ENCODE measurements at regions not wholly inside any gene's neighbourhood (a gene's known extent, or its start where the extent isn't known, plus 50 kb on each side); places are given as distances from the start of the nearest gene placed in this dataset.

DNA sequence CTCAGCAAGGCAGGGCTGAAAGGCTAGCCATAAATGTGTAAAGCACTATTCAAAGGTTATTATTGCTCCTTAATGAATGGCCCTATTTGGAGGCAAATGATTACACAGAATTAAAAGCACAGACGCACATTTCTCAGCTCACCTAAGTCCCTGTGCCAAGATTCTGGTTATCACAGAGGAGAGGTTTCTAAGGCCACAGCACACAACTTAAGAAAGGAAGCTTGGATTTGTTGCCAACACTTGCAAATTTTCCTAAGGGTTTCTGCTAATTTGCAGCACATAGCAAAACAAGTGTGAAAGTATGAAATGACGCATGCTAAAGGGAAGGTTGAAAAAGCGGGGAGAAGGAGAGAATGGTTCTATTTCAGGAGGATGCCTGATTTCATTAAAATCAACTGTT is 834.1 kb upstream of the C9orf72 start:
- TF ChIP-seq, protein P1, sequence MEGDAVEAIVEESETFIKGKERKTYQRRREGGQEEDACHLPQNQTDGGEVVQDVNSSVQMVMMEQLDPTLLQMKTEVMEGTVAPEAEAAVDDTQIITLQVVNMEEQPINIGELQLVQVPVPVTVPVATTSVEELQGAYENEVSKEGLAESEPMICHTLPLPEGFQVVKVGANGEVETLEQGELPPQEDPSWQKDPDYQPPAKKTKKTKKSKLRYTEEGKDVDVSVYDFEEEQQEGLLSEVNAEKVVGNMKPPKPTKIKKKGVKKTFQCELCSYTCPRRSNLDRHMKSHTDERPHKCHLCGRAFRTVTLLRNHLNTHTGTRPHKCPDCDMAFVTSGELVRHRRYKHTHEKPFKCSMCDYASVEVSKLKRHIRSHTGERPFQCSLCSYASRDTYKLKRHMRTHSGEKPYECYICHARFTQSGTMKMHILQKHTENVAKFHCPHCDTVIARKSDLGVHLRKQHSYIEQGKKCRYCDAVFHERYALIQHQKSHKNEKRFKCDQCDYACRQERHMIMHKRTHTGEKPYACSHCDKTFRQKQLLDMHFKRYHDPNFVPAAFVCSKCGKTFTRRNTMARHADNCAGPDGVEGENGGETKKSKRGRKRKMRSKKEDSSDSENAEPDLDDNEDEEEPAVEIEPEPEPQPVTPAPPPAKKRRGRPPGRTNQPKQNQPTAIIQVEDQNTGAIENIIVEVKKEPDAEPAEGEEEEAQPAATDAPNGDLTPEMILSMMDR (IDR thresholded peaks at IDR 0.05; ENCODE audit: low read depth, low read length, poor library complexity, severe bottlenecking) = no peak
- TF ChIP-seq EZH2phosphoT487 (IDR thresholded peaks at IDR 0.05; ENCODE audit: borderline replicate concordance, low read length) = no peak

All from DOHH2 (cell line).